Activated CD4-positive, alpha-beta memory T cell treated with anti-CD3 and anti-CD28 coated beads for 36 hours (primary cell): ENCODE measurements at regions not wholly inside any gene's neighbourhood (a gene's known extent, or its start where the extent isn't known, plus 50 kb on each side); places are given as distances from the start of the nearest gene placed in this dataset.

Experiments used
- CTCF ChIA-PET: fragments of 350-600 bp; sonication (Branson Sonifier 250); formaldehyde crosslinking; loops from one replicate; lab custom pipeline; 2021; ENCODE audit warnings: antibody characterized with exemption, inconsistent platforms; lab: Charles Lee
- POLR2A ChIA-PET: fragments of 350-600 bp; sonication (Branson Sonifier 250); formaldehyde crosslinking; loops from one replicate; lab custom pipeline; 2021; ENCODE audit warnings: antibody characterized with exemption; lab: Charles Lee
- DNase-seq: peaks from one replicate; pipeline ENCODE4 v3.0.0-alpha.2; 2020
- H3K27ac Mint-ChIP-seq: one replicate; pipeline ENCODE4 v1.8.0; 2021; ENCODE audit warnings: mixed read lengths
- H3K27me3 Mint-ChIP-seq: one replicate; pipeline ENCODE4 v1.8.0; 2021; ENCODE audit warnings: mixed read lengths
- H3K36me3 Mint-ChIP-seq: one replicate; pipeline ENCODE4 v1.8.0; 2021; ENCODE audit warnings: mixed read lengths
- H3K4me1 Mint-ChIP-seq: one replicate; pipeline ENCODE4 v1.8.0; 2021; ENCODE audit warnings: low read depth, mixed read lengths
- H3K4me3 Mint-ChIP-seq: one replicate; pipeline ENCODE4 v1.8.0; 2021; ENCODE audit warnings: mild to moderate bottlenecking, mixed read lengths
- H3K9me3 Mint-ChIP-seq: one replicate; pipeline ENCODE4 v1.8.0; 2021; ENCODE audit warnings: mixed read lengths
- intact Hi-C: fragments of 100-400 bp; cut with micrococcal nuclease; formaldehyde crosslinking; loops from one replicate; pipeline ENCODE4 v1.15.1; 2023

DNA sequence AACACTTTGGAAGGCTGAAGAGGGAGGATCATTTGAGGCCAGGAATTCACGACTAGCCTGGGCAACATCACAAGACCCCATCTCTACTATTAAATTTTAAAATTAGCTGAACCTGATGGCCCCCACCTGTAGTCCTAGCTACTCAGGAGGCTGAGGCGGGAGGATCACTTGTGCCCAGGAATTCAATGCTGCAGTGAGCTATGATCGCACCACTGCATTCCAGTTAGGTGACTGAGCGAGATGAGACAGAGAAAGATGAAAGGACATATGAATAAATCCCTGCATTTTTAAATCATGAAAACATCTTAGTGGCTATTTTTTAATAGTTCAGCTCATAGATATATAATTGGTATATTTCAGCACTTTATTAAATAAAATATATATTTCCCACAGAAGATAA lies 93.8 kb downstream of the GPR63 start:
- ChIA-PET POLR2A (no interaction called here), CTCF (no interaction called here)
- H3K36me3 Mint-ChIP-seq, result no peaks in the 10 kb centered on the region
- intact Hi-C loops, result no loop called here
- no peak for DNase-seq
- no peaks in the 10 kb centered on the region for H3K9me3 Mint-ChIP-seq
- H3K4me1 Mint-ChIP-seq, result no peaks in the 10 kb centered on the region
- no peak overlapping the region for H3K4me3 Mint-ChIP-seq
- H3K27ac Mint-ChIP-seq, result no peak overlapping the region
- peaks cover 4% of the 10 kb centered on the region for H3K27me3 Mint-ChIP-seq

DNA sequence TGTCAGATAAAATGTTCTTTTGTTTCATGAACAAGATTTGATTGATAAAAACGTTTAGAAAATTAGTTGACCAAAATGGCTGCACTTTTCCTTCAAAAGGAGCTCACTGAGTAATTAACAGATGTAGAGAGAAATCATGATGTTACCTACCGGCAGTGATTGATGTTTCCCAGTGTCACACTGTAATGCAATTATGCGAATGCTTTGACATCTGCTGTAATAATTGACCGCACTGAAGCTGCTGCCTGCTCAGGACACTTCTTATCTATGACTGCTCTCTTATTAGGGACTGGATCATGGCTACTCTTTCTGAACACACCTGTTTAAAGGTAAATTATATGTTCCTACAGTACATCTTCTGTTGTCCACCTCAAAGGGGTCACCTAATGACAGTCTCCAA lies 94.6 kb downstream of the GPR63 start:
- CTCF ChIA-PET, result no interaction called here
- intact Hi-C loops, result no loop called here
- no peak overlapping the region for H3K27ac Mint-ChIP-seq
- no peaks in the 10 kb centered on the region for H3K4me1 Mint-ChIP-seq
- no peak overlapping the region for H3K4me3 Mint-ChIP-seq
- H3K9me3 Mint-ChIP-seq, result no peaks in the 10 kb centered on the region
- no peaks in the 10 kb centered on the region for H3K36me3 Mint-ChIP-seq
- POLR2A ChIA-PET, result no interaction called here
- DNase-seq, result no peak
- peaks cover 4% of the 10 kb centered on the region for H3K27me3 Mint-ChIP-seq

DNA sequence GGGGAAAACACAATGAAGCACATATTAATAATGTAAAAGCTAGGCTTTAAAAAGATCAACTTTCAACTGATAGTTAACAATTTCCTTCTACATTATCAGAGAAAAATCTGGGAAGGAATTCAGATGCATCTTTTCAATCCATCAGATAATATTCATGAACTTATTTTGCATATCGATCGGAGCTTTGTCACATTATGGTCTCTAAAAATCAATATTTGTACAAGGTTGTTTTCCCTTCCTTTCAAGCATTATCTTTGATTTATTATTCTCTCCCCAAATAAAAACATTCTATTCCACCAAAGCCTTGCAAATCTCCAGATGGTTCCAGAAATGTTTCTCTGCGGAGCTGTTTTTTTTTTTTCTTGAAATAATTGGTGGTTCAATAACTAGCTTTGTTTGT lies 101.9 kb downstream of the GPR63 start:
- intact Hi-C loops, result no loop called here
- Mint-ChIP-seq H3K9me3 (no peaks in the 10 kb centered on the region), H3K4me1 (no peaks in the 10 kb centered on the region), H3K27ac (no peak overlapping the region), H3K27me3 (peaks cover 4% of the 10 kb centered on the region), H3K4me3 (no peak overlapping the region), H3K36me3 (no peaks in the 10 kb centered on the region)
- DNase-seq, result no peak
- ChIA-PET POLR2A (no interaction called here), CTCF (no interaction called here)

DNA sequence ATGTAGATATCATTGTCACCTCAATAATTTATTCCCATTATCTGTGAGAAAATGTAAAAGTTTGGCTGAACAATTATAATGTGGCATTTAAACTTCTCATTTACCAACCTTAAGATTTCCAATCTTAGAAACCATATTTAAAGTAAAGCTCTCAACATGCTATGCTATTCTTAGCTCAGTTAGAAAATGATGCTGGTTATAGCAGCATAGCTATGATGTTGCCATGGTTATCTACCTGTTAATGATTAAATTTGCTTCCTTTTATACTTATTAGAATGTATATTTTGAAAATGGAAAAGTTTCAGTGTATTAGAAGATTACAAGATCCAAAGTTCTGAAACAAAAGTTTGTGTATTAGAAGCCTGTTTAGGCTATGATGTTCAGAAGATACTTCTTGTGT lies 110.1 kb downstream of the GPR63 start:
- no peak for DNase-seq
- POLR2A ChIA-PET, result interaction anchor here (0.6 kb wide), 1 partner anchor 22 kb away, joined by 3 read pairs; no protein-coding TSS in a partner anchor
- CTCF ChIA-PET, result no interaction called here
- H3K9me3 Mint-ChIP-seq, result no peaks in the 10 kb centered on the region
- H3K36me3 Mint-ChIP-seq, result no peaks in the 10 kb centered on the region
- H3K27me3 Mint-ChIP-seq, result peaks cover 7% of the 10 kb centered on the region
- H3K4me3 Mint-ChIP-seq, result no peak overlapping the region
- no peaks in the 10 kb centered on the region for H3K4me1 Mint-ChIP-seq
- H3K27ac Mint-ChIP-seq, result no peak overlapping the region
- intact Hi-C loops, result no loop called here

DNA sequence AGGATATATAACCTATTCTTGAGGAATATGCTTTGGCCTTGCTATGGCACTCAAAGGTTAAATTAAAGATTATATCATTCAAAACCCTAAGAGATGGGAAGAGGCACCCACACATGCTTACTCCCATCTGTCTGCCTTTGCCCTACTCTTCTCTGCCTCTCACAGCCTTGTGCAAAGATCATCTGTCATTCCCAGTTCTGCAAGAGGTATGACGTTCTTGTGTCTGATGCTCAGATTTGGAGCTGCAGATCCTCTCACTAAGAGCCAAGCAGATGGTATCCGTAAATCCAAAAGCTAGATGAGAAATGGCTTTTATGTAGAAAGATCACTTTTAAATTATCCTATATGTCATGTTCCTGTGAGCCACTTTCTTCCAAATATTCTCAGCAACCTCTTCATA lies 112.0 kb downstream of the GPR63 start:
- CTCF ChIA-PET, result no interaction called here
- no peaks in the 10 kb centered on the region for H3K9me3 Mint-ChIP-seq

DNA sequence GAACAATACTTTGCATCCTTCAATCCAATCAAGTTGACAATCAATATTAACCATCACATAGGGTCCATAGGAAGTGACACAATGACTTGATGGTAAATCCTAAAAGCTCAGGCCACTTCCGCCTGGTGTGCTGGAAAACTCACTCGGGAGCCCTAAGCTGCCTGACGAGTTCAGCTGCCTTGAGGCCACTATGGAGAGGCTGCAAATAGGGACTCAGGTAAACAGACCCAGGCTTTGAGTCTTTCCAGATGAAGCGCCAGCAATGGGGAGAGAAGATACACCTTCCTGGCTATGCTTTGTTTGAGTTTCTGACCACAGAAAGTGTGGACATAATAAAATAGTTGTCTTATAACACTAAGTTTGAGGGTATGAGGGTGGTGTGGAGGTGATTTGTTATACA lies 112.6 kb downstream of the GPR63 start:
- Mint-ChIP-seq H3K4me3 (no peak overlapping the region), H3K9me3 (no peaks in the 10 kb centered on the region), H3K27ac (no peak overlapping the region), H3K4me1 (no peaks in the 10 kb centered on the region), H3K36me3 (no peaks in the 10 kb centered on the region), H3K27me3 (peaks cover 3% of the 10 kb centered on the region)
- POLR2A ChIA-PET, result no interaction called here
- intact Hi-C loops, result no loop called here
- CTCF ChIA-PET, result no interaction called here
- DNase-seq, result no peak

More for the DNA sequence above, 112.0 kb downstream of the GPR63 start:
- DNase-seq, result no peak
- intact Hi-C loops, result no loop called here
- Mint-ChIP-seq H3K4me1 (no peaks in the 10 kb centered on the region), H3K27ac (no peak overlapping the region), H3K27me3 (peaks cover 3% of the 10 kb centered on the region), H3K4me3 (no peak overlapping the region), H3K36me3 (no peaks in the 10 kb centered on the region)
- POLR2A ChIA-PET, result interaction anchor here (0.6 kb wide), 1 partner anchor 119 kb away, joined by 3 read pairs; no protein-coding TSS in a partner anchor

DNA sequence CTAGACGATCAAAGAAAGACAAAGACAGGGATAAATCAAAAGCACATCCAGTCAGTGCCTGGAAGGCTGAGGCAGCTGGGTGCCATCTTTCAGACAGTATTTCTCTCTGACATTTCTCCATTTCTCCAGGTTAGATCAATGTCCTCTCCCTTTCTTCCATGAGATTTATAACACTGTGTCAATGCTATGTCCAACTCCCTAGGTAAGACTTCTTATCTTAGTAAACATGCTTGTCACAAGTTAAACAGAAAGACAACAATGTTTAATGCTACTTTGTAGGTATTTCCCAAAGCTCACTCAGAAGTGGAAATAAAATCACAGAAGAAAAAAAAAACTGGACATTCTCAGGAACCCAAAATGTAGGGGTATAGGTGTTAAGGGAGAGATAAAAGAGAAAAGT lies 113.9 kb downstream of the GPR63 start:
- Mint-ChIP-seq H3K4me3 (no peak overlapping the region), H3K27me3 (peaks cover 2% of the 10 kb centered on the region), H3K36me3 (no peaks in the 10 kb centered on the region), H3K4me1 (no peaks in the 10 kb centered on the region), H3K27ac (no peak overlapping the region), H3K9me3 (no peaks in the 10 kb centered on the region)
- CTCF ChIA-PET, result no interaction called here
- intact Hi-C loops, result no loop called here
- no peak for DNase-seq
- POLR2A ChIA-PET, result no interaction called here

DNA sequence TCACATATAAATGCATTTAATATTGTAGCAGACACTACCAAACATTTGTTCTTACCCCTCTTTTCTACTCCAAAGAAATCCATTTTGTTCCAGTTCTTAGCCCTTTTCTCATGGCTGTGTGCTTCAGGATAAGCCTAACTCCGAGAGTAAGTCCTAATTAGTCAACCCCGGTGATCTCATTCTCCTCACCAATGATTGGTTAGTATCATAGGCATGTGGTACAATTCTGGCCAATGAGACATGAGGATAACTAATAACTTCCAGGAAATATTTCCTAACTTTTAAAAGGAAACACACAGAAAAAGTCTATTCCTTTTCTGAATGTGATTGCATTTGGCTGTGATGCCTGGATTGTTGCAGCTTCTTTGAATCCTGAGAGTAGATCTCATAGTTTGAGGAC lies 116.0 kb downstream of the GPR63 start:
- no peaks in the 10 kb centered on the region for H3K9me3 Mint-ChIP-seq
- no peak overlapping the region for H3K27ac Mint-ChIP-seq
- intact Hi-C loops, result no loop called here
- POLR2A ChIA-PET, result no interaction called here
- H3K4me3 Mint-ChIP-seq, result no peak overlapping the region
- no peak for DNase-seq
- peaks cover 2% of the 10 kb centered on the region for H3K27me3 Mint-ChIP-seq
- no peaks in the 10 kb centered on the region for H3K36me3 Mint-ChIP-seq
- CTCF ChIA-PET, result no interaction called here
- no peaks in the 10 kb centered on the region for H3K4me1 Mint-ChIP-seq

DNA sequence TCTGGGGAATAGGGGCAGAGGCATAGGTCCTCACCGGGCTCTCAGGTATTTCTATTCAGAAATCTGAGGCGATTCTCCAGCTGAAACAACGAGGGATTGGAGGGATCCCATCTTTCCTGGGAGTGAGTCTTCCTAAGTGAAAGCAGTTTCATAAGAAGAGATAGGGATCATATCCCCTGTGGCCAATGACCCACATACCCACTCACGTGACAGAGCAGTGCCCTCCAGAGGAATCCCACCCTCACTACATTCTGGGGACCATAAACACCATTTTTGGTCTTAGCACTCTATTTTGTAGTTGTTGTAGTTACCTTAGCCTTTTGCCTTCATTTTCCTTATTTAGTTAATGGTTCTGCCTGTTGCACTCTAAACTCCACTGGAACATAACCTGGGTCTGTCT lies 121.1 kb downstream of the GPR63 start:
- intact Hi-C loops, result no loop called here
- H3K4me3 Mint-ChIP-seq, result no peak overlapping the region
- no peaks in the 10 kb centered on the region for H3K9me3 Mint-ChIP-seq
- CTCF ChIA-PET, result no interaction called here
- H3K27ac Mint-ChIP-seq, result no peak overlapping the region
- no peaks in the 10 kb centered on the region for H3K27me3 Mint-ChIP-seq
- DNase-seq, result no peak
- POLR2A ChIA-PET, result no interaction called here
- H3K36me3 Mint-ChIP-seq, result no peaks in the 10 kb centered on the region
- no peaks in the 10 kb centered on the region for H3K4me1 Mint-ChIP-seq

DNA sequence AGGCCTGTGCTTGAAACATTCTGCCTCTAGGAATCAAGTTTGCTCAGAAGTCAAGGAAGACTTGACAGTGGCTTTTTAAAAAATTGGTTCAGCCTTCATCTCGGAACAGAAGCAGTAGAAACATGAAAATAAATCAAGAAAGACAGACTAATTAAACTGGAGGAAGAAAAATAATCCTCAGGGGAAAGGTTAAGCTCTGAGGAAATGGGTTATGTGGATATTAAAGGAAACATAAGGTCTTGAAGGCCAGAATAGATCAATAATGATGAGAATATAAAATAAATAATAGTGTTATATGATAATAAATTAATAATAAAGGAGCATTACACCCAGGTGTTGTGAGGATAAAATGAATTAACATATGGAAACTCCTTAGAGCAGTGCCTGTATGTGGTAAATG lies 121.7 kb downstream of the GPR63 start:
- H3K9me3 Mint-ChIP-seq, result no peaks in the 10 kb centered on the region
- H3K4me1 Mint-ChIP-seq, result no peaks in the 10 kb centered on the region
- no peak overlapping the region for H3K4me3 Mint-ChIP-seq
- H3K27ac Mint-ChIP-seq, result no peak overlapping the region
- no peaks in the 10 kb centered on the region for H3K36me3 Mint-ChIP-seq
- CTCF ChIA-PET, result no interaction called here
- POLR2A ChIA-PET, result no interaction called here
- H3K27me3 Mint-ChIP-seq, result no peaks in the 10 kb centered on the region
- intact Hi-C loops, result no loop called here
- DNase-seq, result no peak

DNA sequence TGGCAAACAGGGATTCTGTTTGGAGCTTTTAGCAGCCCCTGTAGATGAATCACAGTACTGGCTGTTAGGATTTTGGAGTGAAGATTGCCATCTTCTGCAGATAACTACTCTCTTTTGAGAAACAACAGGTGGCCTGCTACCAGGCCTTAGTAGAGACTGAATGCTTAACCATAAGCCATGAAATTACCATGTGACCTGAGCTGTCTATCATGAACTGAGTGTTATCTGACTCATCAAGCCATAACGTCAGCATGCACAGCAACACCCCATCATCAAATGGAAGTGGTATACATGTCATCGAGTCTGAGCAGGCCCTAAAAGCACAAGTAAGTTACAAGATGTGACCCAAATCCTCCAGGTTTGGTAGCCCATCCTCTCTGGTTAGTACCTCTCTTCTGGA lies 132.6 kb downstream of the GPR63 start:
- Mint-ChIP-seq H3K9me3 (no peaks in the 10 kb centered on the region), H3K27ac (no peak overlapping the region), H3K36me3 (no peaks in the 10 kb centered on the region), H3K4me3 (no peak overlapping the region), H3K27me3 (no peaks in the 10 kb centered on the region), H3K4me1 (no peaks in the 10 kb centered on the region)
- CTCF ChIA-PET, result interaction anchor here (1.3 kb wide), 1 partner anchor 13 kb away, joined by 3 read pairs; no protein-coding TSS in a partner anchor
- POLR2A ChIA-PET, result no interaction called here
- DNase-seq, result no peak
- intact Hi-C loops, result no loop called here

DNA sequence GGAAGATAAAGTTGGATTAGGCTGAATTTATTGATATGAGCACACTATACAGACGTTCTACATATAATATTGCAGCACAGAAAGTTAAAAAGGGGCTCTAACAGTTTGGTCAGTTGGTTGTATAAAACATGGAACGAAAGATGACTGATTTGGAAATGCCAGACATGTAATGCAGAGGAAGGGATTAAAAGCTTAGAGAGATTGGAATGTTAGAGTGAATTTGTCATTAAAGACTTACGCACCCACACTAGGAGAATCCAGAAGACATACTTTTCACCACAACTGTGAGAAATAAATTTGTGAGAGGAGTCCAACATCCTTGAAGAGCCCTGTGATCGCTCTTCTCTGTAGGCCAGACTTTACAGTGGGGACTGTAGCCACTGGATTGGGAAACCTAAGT lies 134.7 kb downstream of the GPR63 start:
- peaks cover 3% of the 10 kb centered on the region for H3K27me3 Mint-ChIP-seq
- ChIA-PET CTCF (no interaction called here), POLR2A (no interaction called here)
- no peaks in the 10 kb centered on the region for H3K9me3 Mint-ChIP-seq
- no peaks in the 10 kb centered on the region for H3K36me3 Mint-ChIP-seq
- intact Hi-C loops, result no loop called here
- no peaks in the 10 kb centered on the region for H3K4me1 Mint-ChIP-seq
- no peak overlapping the region for H3K27ac Mint-ChIP-seq
- H3K4me3 Mint-ChIP-seq, result no peak overlapping the region
- DNase-seq, result no peak

DNA sequence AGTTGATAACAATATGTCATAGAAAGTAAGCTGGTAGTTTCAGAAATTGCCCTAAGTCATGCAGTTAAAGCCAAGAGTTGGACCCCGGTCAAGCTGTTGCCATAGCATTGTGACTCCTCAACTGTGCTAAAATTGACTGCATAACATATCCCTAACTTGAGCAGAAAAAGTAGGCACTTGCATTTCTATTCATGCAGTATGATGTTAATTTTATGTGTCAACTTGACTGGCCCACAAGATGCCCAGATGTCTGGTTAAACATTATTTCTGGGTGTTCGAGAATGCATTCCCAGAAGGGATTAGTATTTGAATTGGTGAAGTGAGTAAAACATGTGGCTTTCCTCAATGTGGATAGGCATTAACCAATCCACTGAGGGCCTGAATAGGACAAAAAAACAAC lies 136.4 kb downstream of the GPR63 start:
- H3K36me3 Mint-ChIP-seq, result no peaks in the 10 kb centered on the region
- CTCF ChIA-PET, result no interaction called here
- POLR2A ChIA-PET, result no interaction called here
- no peaks in the 10 kb centered on the region for H3K4me1 Mint-ChIP-seq
- no peak overlapping the region for H3K4me3 Mint-ChIP-seq
- intact Hi-C loops, result no loop called here
- H3K27me3 Mint-ChIP-seq, result peaks cover 3% of the 10 kb centered on the region
- H3K9me3 Mint-ChIP-seq, result no peaks in the 10 kb centered on the region
- no peak for DNase-seq
- no peak overlapping the region for H3K27ac Mint-ChIP-seq
